BE2C (cell line): ENCODE measurements at regions not wholly inside any gene's neighbourhood (a gene's known extent, or its start where the extent isn't known, plus 50 kb on each side); places are given as distances from the start of the nearest gene placed in this dataset.

Source experiments
- DNase-seq: peaks from one replicate; pipeline ENCODE4 v3.0.0-alpha.2; 2020
- H3K27me3 ChIP-seq: fragments of 250-450 bp; sonication (Bioruptor Pico); 2 replicates; pipeline ENCODE4 v1.5.1; 2020; ENCODE audit warnings: mild to moderate bottlenecking
- H3K36me3 ChIP-seq: fragments of 250-450 bp; sonication (Bioruptor Pico); 2 replicates; pipeline ENCODE4 v1.5.1; 2020; ENCODE audit warnings: mild to moderate bottlenecking
- H3K4me1 ChIP-seq: fragments of 250-450 bp; sonication (Bioruptor Pico); 2 replicates; pipeline ENCODE4 v1.5.1; 2020
- H3K4me3 ChIP-seq: 2 replicates; pipeline ENCODE4 v1.5.1; 2011; ENCODE audit warnings: low read depth, low read length
- H3K9me3 ChIP-seq: fragments of 250-450 bp; sonication (Bioruptor Pico); 2 replicates; pipeline ENCODE4 v1.5.1; 2020
- CTCF ChIP-seq: IDR thresholded peaks from 2 replicates; pipeline ENCODE4 v1.5.1; 2012; ENCODE audit warnings: mild to moderate bottlenecking, low read depth, low read length

- Histone ChIP-seq H3K4me3 (no peak overlapping the region), H3K27me3 (no peaks in the 10 kb centered on the region), H3K9me3 (no peaks in the 10 kb centered on the region), H3K36me3 (no peaks in the 10 kb centered on the region), H3K4me1 (peaks cover 14% of the 10 kb centered on the region)
- no peak for DNase-seq
- TF ChIP-seq CTCF = no peak
Measured at GRCh38 chr12:93247313-93247991, 130.3 kb upstream of the NUDT4 start.

DNA sequence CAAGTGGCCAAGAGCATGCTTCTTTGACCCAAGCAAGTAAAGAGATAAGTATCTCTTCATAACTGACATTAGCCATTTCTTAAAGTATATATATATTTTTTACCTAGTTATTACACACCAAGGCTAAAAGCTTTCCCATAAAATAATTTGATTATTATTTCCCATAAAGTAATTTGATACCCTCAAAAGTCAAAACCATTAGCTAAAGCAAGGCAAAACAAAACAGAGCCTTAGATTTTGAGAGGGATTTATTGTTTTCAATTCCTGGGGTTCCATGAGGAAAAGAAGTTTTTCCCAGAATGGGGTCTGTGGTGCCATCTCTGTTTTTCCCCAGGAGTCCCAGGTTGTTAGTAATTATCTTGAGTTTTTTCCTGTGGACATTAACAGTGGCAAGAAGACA, 125.5 kb upstream of the NUDT4 start:
- Histone ChIP-seq H3K4me1 (peaks cover 7% of the 10 kb centered on the region), H3K27me3 (no peaks in the 10 kb centered on the region), H3K4me3 (no peak overlapping the region), H3K36me3 (no peaks in the 10 kb centered on the region), H3K9me3 (no peaks in the 10 kb centered on the region; the same call in 1 of the 2 replicates)
- TF ChIP-seq CTCF = no peak
- DNase-seq = no peak

DNA sequence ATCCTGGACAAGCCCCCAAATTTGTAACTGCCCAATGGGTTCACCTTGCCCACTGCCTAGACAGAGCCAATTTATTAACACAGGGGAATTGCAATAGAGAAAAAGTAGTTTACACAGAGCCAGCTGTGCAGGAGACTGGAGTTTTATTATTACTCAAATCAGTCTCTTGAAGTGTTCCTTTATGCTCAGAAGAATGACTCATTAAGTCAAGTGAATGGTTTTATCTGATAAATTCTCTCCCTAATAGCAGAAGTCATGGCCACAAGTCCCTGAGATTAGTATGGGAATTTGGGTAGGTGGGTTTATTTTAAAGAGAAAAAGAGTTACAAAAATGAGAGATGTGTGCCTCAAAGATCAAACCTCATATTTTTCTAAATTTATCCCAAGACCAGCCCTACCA, 122.8 kb upstream of the NUDT4 start:
- DNase-seq = no peak
- no peaks in the 10 kb centered on the region for H3K36me3 ChIP-seq
- no peak for TF ChIP-seq CTCF
- H3K4me3 ChIP-seq = no peak overlapping the region
- no peaks in the 10 kb centered on the region for H3K27me3 ChIP-seq
- H3K9me3 ChIP-seq = no peaks in the 10 kb centered on the region; the same call in 1 of the 2 replicates
- 0 out of 2 replicates have a peak, but pooled peaks cover 2% of the 10 kb centered on the region for H3K4me1 ChIP-seq

- Histone ChIP-seq H3K4me1 (0 out of 2 replicates have a peak, but pooled peaks cover 2% of the 10 kb centered on the region), H3K9me3 (no peaks in the 10 kb centered on the region; the same call in 1 of the 2 replicates), H3K27me3 (no peaks in the 10 kb centered on the region), H3K4me3 (no peak overlapping the region), H3K36me3 (no peaks in the 10 kb centered on the region)
- TF ChIP-seq CTCF = no peak
- DNase-seq = no peak
Measured at GRCh38 chr12:93256256-93256969, 121.3 kb upstream of the NUDT4 start.

DNA sequence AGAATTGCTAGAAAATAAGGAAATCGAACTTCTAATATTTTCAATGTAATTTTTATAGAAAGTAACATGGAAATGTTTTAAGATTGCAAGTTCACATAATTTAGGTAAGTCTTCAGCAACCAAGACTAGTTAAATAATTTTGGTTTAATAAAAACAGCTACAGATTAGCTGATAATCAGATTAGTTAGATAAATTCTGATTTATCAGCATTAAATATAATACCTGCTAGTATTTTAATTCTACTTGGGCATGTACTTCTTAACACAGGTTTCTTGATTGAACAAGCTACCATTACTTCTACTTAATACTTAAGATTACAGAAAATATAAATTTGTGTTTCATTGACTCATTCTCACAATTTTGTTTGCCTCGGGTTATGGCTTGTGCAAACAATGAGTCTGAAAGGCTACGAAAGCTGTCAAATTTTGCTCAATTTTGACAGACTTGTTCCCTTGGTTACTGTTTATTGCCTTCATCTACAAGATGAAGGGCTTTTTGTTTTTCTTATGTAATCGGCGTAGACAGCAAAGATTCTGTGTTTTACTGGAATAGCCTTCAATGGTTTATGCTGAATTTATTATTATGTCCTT, 116.1 kb upstream of the NUDT4 start:
- DNase-seq = no peak
- no peak overlapping the region for H3K4me3 ChIP-seq
- no peak for TF ChIP-seq CTCF
- no peaks in the 10 kb centered on the region for H3K36me3 ChIP-seq
- no peaks in the 10 kb centered on the region for H3K27me3 ChIP-seq
- no peaks in the 10 kb centered on the region for H3K4me1 ChIP-seq
- no peaks in the 10 kb centered on the region for H3K9me3 ChIP-seq

- H3K4me1 ChIP-seq = no peaks in the 10 kb centered on the region
- TF ChIP-seq CTCF = no peak
- H3K36me3 ChIP-seq = no peaks in the 10 kb centered on the region
- H3K4me3 ChIP-seq = no peak overlapping the region
- no peaks in the 10 kb centered on the region for H3K27me3 ChIP-seq
- H3K9me3 ChIP-seq = no peaks in the 10 kb centered on the region
- no peak for DNase-seq
Measured at GRCh38 chr12:93272997-93273396, 104.7 kb upstream of the NUDT4 start.
